A549 (cell line): ENCODE measurements at regions not wholly inside any gene's neighbourhood (a gene's known extent, or its start where the extent isn't known, plus 50 kb on each side); places are given as distances from the start of the nearest gene placed in this dataset.

Experiments used
- ATAC-seq, 2 experiments: fragments of 200-7000 bp in 1 of 2; fragments of >200 bp in 1 of 2; cut with Nextera tagmentation in 1 of 2; cut with Tn5 transposase in 1 of 2; 3 replicates each; pipeline versions ENCODE4 v1.8.0 to v1.9.1; 2018 to 2020; ENCODE audit warnings: mild to moderate bottlenecking in 1 of 2, moderate library complexity in 1 of 2
- CTCF ChIA-PET: fragments of 300-600 bp; sonication (Branson Sonifier 250); formaldehyde crosslinking; extraction: SDS; loops from one replicate; lab custom pipeline; 2021; ENCODE audit warnings: antibody characterized with exemption, inconsistent platforms; lab: Yijun Ruan, JAX
- POLR2A ChIA-PET: fragments of 350-600 bp; formaldehyde crosslinking; extraction: SDS; loops from one replicate; lab custom pipeline; 2021; ENCODE audit warnings: antibody characterized with exemption, inconsistent platforms; lab: Yijun Ruan, JAX
- DNase-seq, 2 experiments: peaks; one replicate each; pipeline versions ENCODE4 v3.0.0 to v3.0.0-alpha.2; 2011 to 2016; ENCODE audit warnings: low read depth in 1 of 2, low spot score in 1 of 2
- FAIRE-seq: peaks from 2 replicates; lab custom pipeline; 2011; peaks lifted over from hg19 to GRCh38; lab: Jason Lieb, UNC
- H3K27ac ChIP-seq, 2 experiments: fragments of >200 bp; sonication (Bioruptor Twin); formaldehyde crosslinking; 3 replicates each; pipeline ENCODE4 v1.5.1; 2016 to 2017
- H3K4me1 ChIP-seq: fragments of >200 bp; sonication (Bioruptor Twin); formaldehyde crosslinking; 3 replicates; pipeline ENCODE4 v1.6.1; 2016
- H3K4me2 ChIP-seq: fragments of >200 bp; sonication (Bioruptor Twin); formaldehyde crosslinking; 3 replicates; pipeline ENCODE4 v1.6.1; 2016
- H3K4me3 ChIP-seq: fragments of >200 bp; sonication (Bioruptor Twin); formaldehyde crosslinking; 3 replicates; pipeline ENCODE4 v1.5.1; 2016
- H3K9me3 ChIP-seq: fragments of >200 bp; sonication (Bioruptor Twin); formaldehyde crosslinking; 3 replicates; pipeline ENCODE4 v1.6.1; 2016
- BHLHE40 ChIP-seq: IDR thresholded peaks from 2 replicates; pipeline ENCODE4 v1.6.1; 2012; ENCODE audit warnings: low read depth, low read length, inconsistent platforms
- CBX8 ChIP-seq: fragments of 200-600 bp; sonication (generic); IDR thresholded peaks from 2 replicates; pipeline ENCODE4 v1.6.1; 2016
- CEBPB ChIP-seq, 2 experiments: fragments of >200 bp in 1 of 2; sonication (Bioruptor Twin) in 1 of 2; formaldehyde crosslinking in 1 of 2; IDR thresholded peaks; 2 replicates each; pipeline ENCODE4 v1.6.1; 2012 to 2016
- CHD2 ChIP-seq: fragments of 150-350 bp; IDR thresholded peaks from 2 replicates; pipeline ENCODE4 v1.6.1; 2014; ENCODE audit warnings: low read length; ENCODE audit not compliant: partially characterized antibody
- CHD4 ChIP-seq: fragments of 200-600 bp; sonication (generic); IDR thresholded peaks from 2 replicates; pipeline ENCODE4 v1.6.1; 2016; ENCODE audit warnings: antibody characterized with exemption, mild to moderate bottlenecking, borderline replicate concordance
- EP300 ChIP-seq, 2 experiments: fragments of >200 bp; sonication (Bioruptor Twin); formaldehyde crosslinking; IDR thresholded peaks; 2 replicates in 1 of 2; 3 replicates in 1 of 2; pipeline ENCODE4 v1.6.1; 2016 to 2017
- ESRRA ChIP-seq: fragments of 150-350 bp; IDR thresholded peaks from 2 replicates; pipeline ENCODE4 v1.6.1; 2014; ENCODE audit warnings: mild to moderate bottlenecking, low read length, borderline replicate concordance
- FOSB ChIP-seq: fragments of 250-450 bp; sonication (Bioruptor Pico); IDR thresholded peaks from 2 replicates; pipeline ENCODE4 v1.5.0; 2020; ENCODE audit warnings: mild to moderate bottlenecking, moderate library complexity
- FOSL2 ChIP-seq, 2 experiments: fragments of 450-650 bp in 1 of 2; fragments of >200 bp in 1 of 2; sonication (Bioruptor Twin) in 1 of 2; formaldehyde crosslinking; IDR thresholded peaks; 2 replicates each; pipeline versions ENCODE4 v1.5.0 to v1.6.1; 2016 to 2020; ENCODE audit warnings: mild to moderate bottlenecking in 1 of 2, moderate library complexity in 1 of 2
- FOXS1 ChIP-seq: fragments of 250-450 bp; sonication (Bioruptor Pico); IDR thresholded peaks from 2 replicates; pipeline ENCODE4 v1.5.0; 2020; ENCODE audit warnings: mild to moderate bottlenecking, moderate library complexity
- GATA3 ChIP-seq: IDR thresholded peaks from 2 replicates; pipeline ENCODE4 v1.6.1; 2012; ENCODE audit warnings: borderline replicate concordance
- HDAC2 ChIP-seq: fragments of 200-600 bp; sonication (generic); IDR thresholded peaks from 2 replicates; pipeline ENCODE4 v1.6.1; 2016
- HEYL ChIP-seq: fragments of 250-450 bp; sonication (Bioruptor Pico); IDR thresholded peaks from 2 replicates; pipeline ENCODE4 v1.8.0; 2021; ENCODE audit warnings: mild to moderate bottlenecking, moderate library complexity
- KDM1A ChIP-seq: fragments of 200-600 bp; sonication (generic); IDR thresholded peaks from 2 replicates; pipeline ENCODE4 v1.6.1; 2016; ENCODE audit warnings: low read depth, mild to moderate bottlenecking
- KDM5A ChIP-seq: fragments of 200-600 bp; sonication (generic); IDR thresholded peaks from 2 replicates; pipeline ENCODE4 v1.6.1; 2016; ENCODE audit warnings: antibody characterized with exemption, mild to moderate bottlenecking
- MAZ ChIP-seq: fragments of 150-350 bp; IDR thresholded peaks from 2 replicates; pipeline ENCODE4 v1.6.1; 2014; ENCODE audit warnings: antibody characterized with exemption, low read depth, low read length, borderline replicate concordance
- NPAS2 ChIP-seq: fragments of 250-450 bp; sonication (Bioruptor Pico); IDR thresholded peaks from 2 replicates; pipeline ENCODE4 v1.8.0; 2022; ENCODE audit warnings: mild to moderate bottlenecking, moderate library complexity, borderline replicate concordance
- NR3C1 ChIP-seq: fragments of >200 bp; sonication (Bioruptor Twin); formaldehyde crosslinking; IDR thresholded peaks from 3 replicates; pipeline ENCODE4 v1.6.1; 2017
- PHF8 ChIP-seq: fragments of 200-600 bp; sonication (generic); IDR thresholded peaks from 2 replicates; pipeline ENCODE4 v1.6.1; 2016; ENCODE audit warnings: low read depth, mild to moderate bottlenecking, antibody characterized with exemption, moderate library complexity, borderline replicate concordance
- POLR2A ChIP-seq: IDR thresholded peaks from 2 replicates; pipeline ENCODE4 v1.6.1; 2012; ENCODE audit warnings: mild to moderate bottlenecking, low read length
- RCOR1 ChIP-seq: fragments of 150-350 bp; IDR thresholded peaks from 2 replicates; pipeline ENCODE4 v1.6.1; 2014; ENCODE audit warnings: antibody characterized with exemption, low read length, low read depth
- RFX5 ChIP-seq: fragments of 450-650 bp; IDR thresholded peaks from 2 replicates; pipeline ENCODE4 v1.7.1; 2014; ENCODE audit warnings: antibody characterized with exemption, mild to moderate bottlenecking, moderate library complexity
- ZC3H11A ChIP-seq: fragments of 450-650 bp; IDR thresholded peaks from 2 replicates; pipeline ENCODE4 v1.6.1; 2014; ENCODE audit warnings: antibody characterized with exemption, mild to moderate bottlenecking
- ZNF302 ChIP-seq: fragments of 250-450 bp; sonication (Bioruptor Pico); IDR thresholded peaks from 2 replicates; pipeline ENCODE4 v1.9.0; 2021; ENCODE audit warnings: inconsistent platforms, mild to moderate bottlenecking, moderate library complexity
- WGBS: methylation state at CpG from one replicate; pipeline ENCODE4 v1.1.6; 2017; ENCODE audit errors: missing lambda C conversion rate; 5-methylcytosine and 5-hydroxymethylcytosine counted together
- TF ChIP-seq, protein P1 (sequence below): fragments of 250-450 bp; sonication (Bioruptor Pico); IDR thresholded peaks from 2 replicates; pipeline ENCODE4 v1.5.0; 2021; ENCODE audit warnings: mild to moderate bottlenecking, moderate library complexity, borderline replicate concordance
- TF ChIP-seq, protein P2 (sequence below): fragments of 150-350 bp; IDR thresholded peaks from 2 replicates; pipeline ENCODE4 v1.6.1; 2014; ENCODE audit warnings: low read depth, mild to moderate bottlenecking, low read length
- TF ChIP-seq, protein P3 (sequence below): fragments of 250-450 bp; sonication (Bioruptor Pico); IDR thresholded peaks from 2 replicates; pipeline ENCODE4 v1.5.0; 2020; ENCODE audit warnings: low read depth, mild to moderate bottlenecking, moderate library complexity
- TF ChIP-seq, protein P4 (sequence below): fragments of 450-650 bp; IDR thresholded peaks from 2 replicates; pipeline ENCODE4 v1.6.1; 2014; ENCODE audit warnings: antibody characterized with exemption
- TF ChIP-seq, protein P5 (sequence below): fragments of >200 bp; sonication (Bioruptor Twin); formaldehyde crosslinking; IDR thresholded peaks from 2 replicates; pipeline ENCODE4 v1.6.1; 2016
- TF ChIP-seq, protein P6 (sequence below): IDR thresholded peaks from 2 replicates; pipeline ENCODE4 v1.6.1; 2012

DNA sequence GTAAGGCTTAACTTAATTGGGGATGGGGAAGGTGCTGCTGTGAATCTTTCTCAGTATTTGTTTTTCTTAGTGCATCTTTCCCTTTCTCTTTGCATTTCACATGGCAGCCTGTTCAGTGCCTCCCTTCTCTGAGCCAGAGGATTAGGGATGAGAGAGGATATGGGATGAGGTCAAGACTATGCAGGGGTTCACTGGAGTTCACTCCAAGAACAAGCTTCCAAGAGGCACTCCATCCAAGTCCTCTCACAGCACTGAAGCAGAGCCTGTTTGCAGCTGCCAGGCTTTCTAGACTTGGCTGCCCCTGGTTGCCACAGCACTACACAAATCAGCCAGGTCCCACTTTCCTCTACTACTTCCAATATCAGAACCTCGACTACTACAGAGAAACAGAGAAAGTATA, 80.3 kb upstream of the GYPC start:
- no peak for TF ChIP-seq GATA3
- TF ChIP-seq, protein P1, sequence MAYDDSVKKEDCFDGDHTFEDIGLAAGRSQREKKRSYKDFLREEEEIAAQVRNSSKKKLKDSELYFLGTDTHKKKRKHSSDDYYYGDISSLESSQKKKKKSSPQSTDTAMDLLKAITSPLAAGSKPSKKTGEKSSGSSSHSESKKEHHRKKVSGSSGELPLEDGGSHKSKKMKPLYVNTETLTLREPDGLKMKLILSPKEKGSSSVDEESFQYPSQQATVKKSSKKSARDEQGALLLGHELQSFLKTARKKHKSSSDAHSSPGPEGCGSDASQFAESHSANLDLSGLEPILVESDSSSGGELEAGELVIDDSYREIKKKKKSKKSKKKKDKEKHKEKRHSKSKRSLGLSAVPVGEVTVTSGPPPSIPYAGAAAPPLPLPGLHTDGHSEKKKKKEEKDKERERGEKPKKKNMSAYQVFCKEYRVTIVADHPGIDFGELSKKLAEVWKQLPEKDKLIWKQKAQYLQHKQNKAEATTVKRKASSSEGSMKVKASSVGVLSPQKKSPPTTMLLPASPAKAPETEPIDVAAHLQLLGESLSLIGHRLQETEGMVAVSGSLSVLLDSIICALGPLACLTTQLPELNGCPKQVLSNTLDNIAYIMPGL (CRISPR knock-in tag) = no peak
- TF ChIP-seq NPAS2 (CRISPR knock-in tag) = no peak
- TF ChIP-seq EP300 (IDR thresholded peaks at IDR 0.05) = no peak
- no peak for TF ChIP-seq CEBPB (IDR thresholded peaks at IDR 0.05)
- TF ChIP-seq, protein P2, sequence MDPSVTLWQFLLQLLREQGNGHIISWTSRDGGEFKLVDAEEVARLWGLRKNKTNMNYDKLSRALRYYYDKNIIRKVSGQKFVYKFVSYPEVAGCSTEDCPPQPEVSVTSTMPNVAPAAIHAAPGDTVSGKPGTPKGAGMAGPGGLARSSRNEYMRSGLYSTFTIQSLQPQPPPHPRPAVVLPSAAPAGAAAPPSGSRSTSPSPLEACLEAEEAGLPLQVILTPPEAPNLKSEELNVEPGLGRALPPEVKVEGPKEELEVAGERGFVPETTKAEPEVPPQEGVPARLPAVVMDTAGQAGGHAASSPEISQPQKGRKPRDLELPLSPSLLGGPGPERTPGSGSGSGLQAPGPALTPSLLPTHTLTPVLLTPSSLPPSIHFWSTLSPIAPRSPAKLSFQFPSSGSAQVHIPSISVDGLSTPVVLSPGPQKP = no peak
- TF ChIP-seq, all 56 proteins: peak for 0
- 0% methylated on average over 1 of the region's 1 CpG for WGBS
- Histone ChIP-seq H3K4me3 (no peak overlapping the region), H3K4me1 (no peaks in the 10 kb centered on the region), H3K27ac (no peak overlapping the region), H3K4me2 (no peak overlapping the region), H3K9me3 (no peaks in the 10 kb centered on the region)
- ATAC-seq (no peak), FAIRE-seq (no peak), DNase-seq (no peak)
- POLR2A ChIA-PET = no interaction called here
- CTCF ChIA-PET = no interaction called here

DNA sequence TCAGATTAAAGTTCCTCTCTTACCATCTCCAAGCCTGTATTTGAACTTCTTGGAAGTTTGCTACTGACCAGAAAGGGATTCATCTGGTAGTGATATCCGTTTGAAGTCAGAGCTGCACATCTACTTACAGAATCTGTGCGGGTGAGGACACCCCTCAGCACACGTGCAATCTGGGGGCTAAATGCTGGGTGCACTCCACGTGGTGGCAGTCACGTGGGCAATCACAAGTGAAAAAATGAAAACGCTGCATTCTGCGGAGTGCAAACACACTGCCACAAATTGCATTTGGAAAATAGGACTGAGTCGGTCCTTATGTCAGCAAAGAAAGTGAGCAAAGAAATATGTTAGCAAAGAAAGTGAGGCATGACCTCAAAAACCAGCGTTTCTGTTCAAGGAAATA, 76.1 kb upstream of the GYPC start:
- Histone ChIP-seq H3K4me1 (no peaks in the 10 kb centered on the region), H3K9me3 (no peaks in the 10 kb centered on the region), H3K27ac (no peak overlapping the region), H3K4me2 (no peak overlapping the region), H3K4me3 (no peak overlapping the region)
- CTCF ChIA-PET = no interaction called here
- no peak for TF ChIP-seq CHD2
- TF ChIP-seq CHD4 = no peak
- TF ChIP-seq, protein P3, sequence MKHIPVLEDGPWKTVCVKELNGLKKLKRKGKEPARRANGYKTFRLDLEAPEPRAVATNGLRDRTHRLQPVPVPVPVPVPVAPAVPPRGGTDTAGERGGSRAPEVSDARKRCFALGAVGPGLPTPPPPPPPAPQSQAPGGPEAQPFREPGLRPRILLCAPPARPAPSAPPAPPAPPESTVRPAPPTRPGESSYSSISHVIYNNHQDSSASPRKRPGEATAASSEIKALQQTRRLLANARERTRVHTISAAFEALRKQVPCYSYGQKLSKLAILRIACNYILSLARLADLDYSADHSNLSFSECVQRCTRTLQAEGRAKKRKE (CRISPR knock-in tag) = no peak
- TF ChIP-seq MAZ = no peak
- no peak for TF ChIP-seq KDM1A
- no peak for TF ChIP-seq FOSL2 (IDR thresholded peaks at IDR 0.05)
- TF ChIP-seq FOSL2 (CRISPR knock-in tag; IDR thresholded peaks at IDR 0.05) = no peak
- no peak for TF ChIP-seq CEBPB (IDR thresholded peaks at IDR 0.05)
- TF ChIP-seq, protein P4, sequence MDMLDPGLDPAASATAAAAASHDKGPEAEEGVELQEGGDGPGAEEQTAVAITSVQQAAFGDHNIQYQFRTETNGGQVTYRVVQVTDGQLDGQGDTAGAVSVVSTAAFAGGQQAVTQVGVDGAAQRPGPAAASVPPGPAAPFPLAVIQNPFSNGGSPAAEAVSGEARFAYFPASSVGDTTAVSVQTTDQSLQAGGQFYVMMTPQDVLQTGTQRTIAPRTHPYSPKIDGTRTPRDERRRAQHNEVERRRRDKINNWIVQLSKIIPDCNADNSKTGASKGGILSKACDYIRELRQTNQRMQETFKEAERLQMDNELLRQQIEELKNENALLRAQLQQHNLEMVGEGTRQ = no peak
- TF ChIP-seq ESRRA = no peak
- no peak for TF ChIP-seq ZNF302 (CRISPR knock-in tag)
- TF ChIP-seq BHLHE40 = no peak
- no peak for TF ChIP-seq NR3C1
- no peak for TF ChIP-seq KDM5A
- TF ChIP-seq RCOR1 = no peak
- no peak for TF ChIP-seq ZC3H11A
- TF ChIP-seq RFX5 = no peak
- no peak for FAIRE-seq
- ATAC-seq = no peak
- 22% methylated on average over 9 of the region's 9 CpGs for WGBS
- no peak for DNase-seq
- POLR2A ChIA-PET = no interaction called here

DNA sequence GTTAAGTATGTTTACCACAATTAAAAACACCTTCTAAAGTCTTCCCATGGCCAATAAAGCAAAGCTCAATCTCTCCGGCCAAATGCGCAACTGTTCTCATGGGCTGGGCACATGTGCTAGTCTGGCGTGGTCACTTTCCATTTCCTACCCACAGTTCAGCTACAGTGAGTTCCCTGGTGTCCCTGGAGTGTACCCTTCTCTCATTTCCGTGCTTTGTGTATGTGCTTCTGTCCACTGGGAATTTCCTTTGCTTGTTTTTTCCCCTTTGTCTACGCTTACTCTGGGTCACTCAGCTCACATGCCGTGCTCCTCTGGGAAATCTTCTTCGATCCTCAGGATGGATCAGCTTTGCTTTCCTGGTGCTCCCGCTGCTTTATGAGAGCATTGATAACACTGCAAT, 69.6 kb upstream of the GYPC start:
- Histone ChIP-seq H3K4me2 (no peak overlapping the region), H3K27ac (no peak overlapping the region), H3K4me1 (no peaks in the 10 kb centered on the region), H3K9me3 (no peaks in the 10 kb centered on the region), H3K4me3 (no peak overlapping the region)
- POLR2A ChIA-PET = no interaction called here
- DNase-seq (no peak), ATAC-seq (no peak), FAIRE-seq (no peak)
- WGBS = 30% methylated on average over 8 of the region's 8 CpGs
- CTCF ChIA-PET = no interaction called here
- no peak for TF ChIP-seq CBX8
- no peak for TF ChIP-seq CEBPB (IDR thresholded peaks at IDR 0.05)
- TF ChIP-seq FOXS1 (CRISPR knock-in tag) = no peak
- no peak for TF ChIP-seq FOSB (CRISPR knock-in tag)
- TF ChIP-seq CHD2 = no peak
- no peak for TF ChIP-seq HEYL (CRISPR knock-in tag)
- no peak for TF ChIP-seq RFX5
- TF ChIP-seq ESRRA = no peak
- TF ChIP-seq, protein P5, sequence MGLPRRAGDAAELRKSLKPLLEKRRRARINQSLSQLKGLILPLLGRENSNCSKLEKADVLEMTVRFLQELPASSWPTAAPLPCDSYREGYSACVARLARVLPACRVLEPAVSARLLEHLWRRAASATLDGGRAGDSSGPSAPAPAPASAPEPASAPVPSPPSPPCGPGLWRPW = no peak
- TF ChIP-seq, protein P4 = no peak
- TF ChIP-seq HDAC2 = no peak
- TF ChIP-seq PHF8 = no peak
- no peak for TF ChIP-seq POLR2A
- TF ChIP-seq, protein P6, sequence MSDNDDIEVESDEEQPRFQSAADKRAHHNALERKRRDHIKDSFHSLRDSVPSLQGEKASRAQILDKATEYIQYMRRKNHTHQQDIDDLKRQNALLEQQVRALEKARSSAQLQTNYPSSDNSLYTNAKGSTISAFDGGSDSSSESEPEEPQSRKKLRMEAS = no peak
